PC-9 (cell line): ENCODE measurements at regions not wholly inside any gene's neighbourhood (a gene's known extent, or its start where the extent isn't known, plus 50 kb on each side); places are given as distances from the start of the nearest gene placed in this dataset.

Experiments
- BruUV-seq: library from RNA; stranded (reverse); fragments of 400-500 nt; replicated peaks from 2 replicates; lab custom pipeline; 2021; lab: Mats Ljungman, UMichigan
- CTCF ChIA-PET: fragments of 300-600 bp; sonication (Branson Sonifier 250); formaldehyde crosslinking; loops from one replicate; lab custom pipeline; 2022; ENCODE audit warnings: antibody characterized with exemption; lab: Charles Lee
- POLR2A ChIA-PET: fragments of 300-600 bp; sonication (Branson Sonifier 250); formaldehyde crosslinking; loops from one replicate; lab custom pipeline; 2022; ENCODE audit warnings: antibody characterized with exemption; ENCODE audit not compliant: unreplicated experiment; lab: Charles Lee
- DNase-seq, 2 experiments: peaks; one replicate each; pipeline versions ENCODE4 v3.0.0 to v3.0.0-alpha.2; 2015 to 2022; ENCODE audit warnings: mixed read lengths in 1 of 2
- H2AFZ ChIP-seq: fragments of 200-600 bp; sonication (generic); 2 replicates; pipeline ENCODE4 v1.8.1; 2017; ENCODE audit warnings: antibody characterized with exemption
- H3F3A ChIP-seq: fragments of 200-600 bp; sonication (generic); 2 replicates; pipeline ENCODE4 v1.8.1; 2017; ENCODE audit warnings: antibody characterized with exemption, mild to moderate bottlenecking, low read depth; ENCODE audit not compliant: insufficient read depth
- H3K27ac ChIP-seq: fragments of 200-600 bp; sonication (generic); 2 replicates; pipeline ENCODE4 v1.6.1; 2016; ENCODE audit warnings: mixed run types
- H3K27me3 ChIP-seq: fragments of 200-600 bp; sonication (generic); 2 replicates; pipeline ENCODE4 v1.6.1; 2016; ENCODE audit warnings: low read depth, mixed run types; ENCODE audit not compliant: insufficient read depth
- H3K36me3 ChIP-seq: fragments of 200-600 bp; sonication (generic); 2 replicates; pipeline ENCODE4 v1.6.1; 2016; ENCODE audit warnings: low read depth, mixed run types
- H3K4me1 ChIP-seq: fragments of 200-600 bp; sonication (generic); replicated peaks from 2 replicates; pipeline ENCODE4 v1.6.1; 2016; ENCODE audit warnings: mixed run types; ENCODE audit not compliant: insufficient read depth
- H3K4me2 ChIP-seq: fragments of 200-600 bp; sonication (generic); 2 replicates; pipeline ENCODE4 v1.6.1; 2017; ENCODE audit warnings: mixed run types
- H3K4me3 ChIP-seq: fragments of 200-600 bp; sonication (generic); 2 replicates; pipeline ENCODE4 v1.6.1; 2016; ENCODE audit warnings: mixed run types
- H3K79me2 ChIP-seq: fragments of 200-600 bp; sonication (generic); 2 replicates; pipeline ENCODE4 v1.6.1; 2017; ENCODE audit warnings: low read depth, mixed run types
- H3K9me2 ChIP-seq: fragments of 200-600 bp; sonication (generic); 2 replicates; pipeline ENCODE4 v1.8.1; 2017; ENCODE audit warnings: mild to moderate bottlenecking; ENCODE audit not compliant: insufficient read depth
- H3K9me3 ChIP-seq: fragments of 200-600 bp; sonication (generic); 2 replicates; pipeline ENCODE4 v1.8.1; 2016; ENCODE audit warnings: low read depth; ENCODE audit not compliant: insufficient read depth
- H4K20me1 ChIP-seq: fragments of 200-600 bp; sonication (generic); 2 replicates; pipeline ENCODE4 v1.8.1; 2017; ENCODE audit not compliant: insufficient read depth
- CTCF ChIP-seq: fragments of 200-600 bp; sonication (generic); conservative IDR thresholded peaks from 2 replicates; pipeline ENCODE4 v1.6.1; 2017; ENCODE audit warnings: mixed run types, antibody characterized with exemption, mild to moderate bottlenecking, moderate library complexity
- EZH2 ChIP-seq: fragments of 200-600 bp; sonication (generic); IDR thresholded peaks from 2 replicates; pipeline ENCODE4 v1.8.0; 2017; ENCODE audit warnings: antibody characterized with exemption, low read depth
- intact Hi-C: fragments of 100-400 bp; cut with micrococcal nuclease; formaldehyde crosslinking; loops from one replicate; pipeline ENCODE4 v1.10.0; 2022; ENCODE audit not compliant: unreplicated experiment

- no peak for TF ChIP-seq EZH2
- TF ChIP-seq CTCF: no peak
- Histone ChIP-seq H3K4me2 (no peak overlapping the region), H3K4me1 (peaks cover 28% of the 10 kb centered on the region), H3K9me3 (no peaks in the 10 kb centered on the region), H4K20me1 (no peaks in the 10 kb centered on the region), H3F3A (peaks cover 16% of the 10 kb centered on the region), H3K27ac (no peak overlapping the region), H3K27me3 (no peaks in the 10 kb centered on the region), H3K36me3 (no peaks in the 10 kb centered on the region), H2AFZ (no peak overlapping the region), H3K79me2 (no peaks in the 10 kb centered on the region), H3K4me3 (no peak overlapping the region), H3K9me2 (no peaks in the 10 kb centered on the region)
- DNase-seq: no peak
- intact Hi-C loops: no loop called here
- ChIA-PET POLR2A (no interaction called here), CTCF (no interaction called here)
- no TSS peak for BruUV-seq
Measured at GRCh38 chr4:99712099-99712498, 54.5 kb upstream of the C4orf54 start.

- BruUV-seq: no TSS peak
- Histone ChIP-seq H3K9me2 (no peaks in the 10 kb centered on the region), H3K4me2 (no peak overlapping the region), H3K79me2 (no peaks in the 10 kb centered on the region), H3F3A (peaks cover 16% of the 10 kb centered on the region), H3K9me3 (no peaks in the 10 kb centered on the region), H4K20me1 (no peaks in the 10 kb centered on the region), H3K4me1 (peaks cover 24% of the 10 kb centered on the region), H3K27ac (peak overlapping the region; percentile 65), H3K4me3 (no peak overlapping the region), H3K27me3 (no peaks in the 10 kb centered on the region), H3K36me3 (no peaks in the 10 kb centered on the region), H2AFZ (no peak overlapping the region)
- intact Hi-C loops: no loop called here
- DNase-seq: no peak
- ChIA-PET POLR2A (interaction anchor here (0.6 kb wide), 1 partner anchor 110 kb away, joined by 3 read pairs; no protein-coding TSS in a partner anchor), CTCF (no interaction called here)
- TF ChIP-seq CTCF (no peak), EZH2 (no peak)
Measured at GRCh38 chr4:99711657-99712056, 54.0 kb upstream of the C4orf54 start.

GRCh38 chr4:99710681-99711345 is 53.2 kb upstream of the C4orf54 start:
- H3K9me2 ChIP-seq: no peaks in the 10 kb centered on the region
- H3F3A ChIP-seq: peaks cover 16% of the 10 kb centered on the region
- no peaks in the 10 kb centered on the region for H4K20me1 ChIP-seq
- no TSS peak for BruUV-seq
- CTCF ChIA-PET: interaction anchor here (0.6 kb wide), 1 partner anchor 333 kb away, joined by 13 read pairs; no protein-coding TSS in a partner anchor
- H3K4me3 ChIP-seq: no peak overlapping the region
- TF ChIP-seq EZH2 (no peak), CTCF (no peak)
- intact Hi-C loops: no loop called here
- H3K27me3 ChIP-seq: no peaks in the 10 kb centered on the region
- H3K79me2 ChIP-seq: no peaks in the 10 kb centered on the region
- DNase-seq: peak; percentile 9 to 87
- peaks cover 24% of the 10 kb centered on the region for H3K4me1 ChIP-seq
- no peaks in the 10 kb centered on the region for H3K9me3 ChIP-seq
- no peaks in the 10 kb centered on the region for H3K36me3 ChIP-seq
- POLR2A ChIA-PET: interaction anchor here (0.6 to 0.8 kb wide), 3 partner anchors 110 to 240 kb away, joined by 3 to 10 read pairs (median 6); no protein-coding TSS in a partner anchor
- peak overlapping the region; percentile 50 for H3K4me2 ChIP-seq
- H3K27ac ChIP-seq: peak overlapping the region; percentile 65
- no peak overlapping the region for H2AFZ ChIP-seq
